ENCODE measurements at regions not wholly inside any gene's neighbourhood (a gene's known extent, or its start where the extent isn't known, plus 50 kb on each side); places are given as distances from the start of the nearest gene placed in this dataset.

DNA sequence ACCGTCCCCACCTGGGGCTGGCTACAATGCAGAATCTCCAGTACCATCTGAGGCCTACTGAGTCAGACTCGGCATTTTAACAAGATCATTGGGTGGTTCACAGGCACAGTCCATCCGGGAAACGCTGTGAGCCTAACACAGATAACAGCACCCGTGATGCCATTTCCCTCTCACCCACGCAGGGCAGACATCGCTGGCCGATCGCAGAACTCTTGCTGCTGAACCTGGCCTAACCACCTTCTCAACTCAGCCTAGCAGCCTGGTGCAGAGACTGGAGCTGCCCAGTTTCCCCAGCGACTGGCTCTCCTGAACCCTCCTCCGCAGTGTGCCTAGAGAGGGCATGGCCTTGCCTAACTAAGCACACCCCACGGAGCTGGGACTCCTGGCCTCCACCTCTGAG lies 83.3 kb downstream of the NCOR2 start:
- Histone ChIP-seq H3K27ac (ENCODE audit: low read length) (0 out of 2 replicates have a peak overlapping the region, but pooled peaks have one; percentile 44), H3K4me2 (ENCODE audit: insufficient read depth, low read length) (no peak overlapping the region), H3K4me3 (ENCODE audit: low read depth in 1 of 2, low read length in 2 of 2) (no peak overlapping the region), H3K4me1 (ENCODE audit: insufficient read depth, low read length) (peaks cover 10% of the 10 kb centered on the region), H2AFZ (ENCODE audit: low read depth, low read length) (no peak overlapping the region), H3K79me2 (ENCODE audit: insufficient read depth, low read length) (peaks cover 18% of the 10 kb centered on the region), H3K9ac (ENCODE audit: low read depth, low read length) (no peak overlapping the region), H3K27me3 (ENCODE audit: insufficient read depth, low read length, poor library complexity) (no peaks in the 10 kb centered on the region), H3K36me3 (ENCODE audit: insufficient read depth, low read length) (peaks cover 82% of the 10 kb centered on the region), H3K9me3 (ENCODE audit: insufficient read depth, low read length, severe bottlenecking) (no peaks in the 10 kb centered on the region), H4K20me1 (ENCODE audit: insufficient read depth, low read length) (peaks cover 83% of the 10 kb centered on the region)
- ATAC-seq (ENCODE audit: insufficient read depth, low read depth) (no peak), DNase-seq (no peak)
- TF ChIP-seq, protein P1, sequence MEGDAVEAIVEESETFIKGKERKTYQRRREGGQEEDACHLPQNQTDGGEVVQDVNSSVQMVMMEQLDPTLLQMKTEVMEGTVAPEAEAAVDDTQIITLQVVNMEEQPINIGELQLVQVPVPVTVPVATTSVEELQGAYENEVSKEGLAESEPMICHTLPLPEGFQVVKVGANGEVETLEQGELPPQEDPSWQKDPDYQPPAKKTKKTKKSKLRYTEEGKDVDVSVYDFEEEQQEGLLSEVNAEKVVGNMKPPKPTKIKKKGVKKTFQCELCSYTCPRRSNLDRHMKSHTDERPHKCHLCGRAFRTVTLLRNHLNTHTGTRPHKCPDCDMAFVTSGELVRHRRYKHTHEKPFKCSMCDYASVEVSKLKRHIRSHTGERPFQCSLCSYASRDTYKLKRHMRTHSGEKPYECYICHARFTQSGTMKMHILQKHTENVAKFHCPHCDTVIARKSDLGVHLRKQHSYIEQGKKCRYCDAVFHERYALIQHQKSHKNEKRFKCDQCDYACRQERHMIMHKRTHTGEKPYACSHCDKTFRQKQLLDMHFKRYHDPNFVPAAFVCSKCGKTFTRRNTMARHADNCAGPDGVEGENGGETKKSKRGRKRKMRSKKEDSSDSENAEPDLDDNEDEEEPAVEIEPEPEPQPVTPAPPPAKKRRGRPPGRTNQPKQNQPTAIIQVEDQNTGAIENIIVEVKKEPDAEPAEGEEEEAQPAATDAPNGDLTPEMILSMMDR (IDR thresholded peaks at IDR 0.05; ENCODE audit: borderline replicate concordance, extremely low read depth, low read length, poor library complexity, severe bottlenecking): no peak
- no peak for TF ChIP-seq EZH2 (IDR thresholded peaks at IDR 0.05; ENCODE audit: borderline replicate concordance, low read depth, low read length, severe bottlenecking)

DNA sequence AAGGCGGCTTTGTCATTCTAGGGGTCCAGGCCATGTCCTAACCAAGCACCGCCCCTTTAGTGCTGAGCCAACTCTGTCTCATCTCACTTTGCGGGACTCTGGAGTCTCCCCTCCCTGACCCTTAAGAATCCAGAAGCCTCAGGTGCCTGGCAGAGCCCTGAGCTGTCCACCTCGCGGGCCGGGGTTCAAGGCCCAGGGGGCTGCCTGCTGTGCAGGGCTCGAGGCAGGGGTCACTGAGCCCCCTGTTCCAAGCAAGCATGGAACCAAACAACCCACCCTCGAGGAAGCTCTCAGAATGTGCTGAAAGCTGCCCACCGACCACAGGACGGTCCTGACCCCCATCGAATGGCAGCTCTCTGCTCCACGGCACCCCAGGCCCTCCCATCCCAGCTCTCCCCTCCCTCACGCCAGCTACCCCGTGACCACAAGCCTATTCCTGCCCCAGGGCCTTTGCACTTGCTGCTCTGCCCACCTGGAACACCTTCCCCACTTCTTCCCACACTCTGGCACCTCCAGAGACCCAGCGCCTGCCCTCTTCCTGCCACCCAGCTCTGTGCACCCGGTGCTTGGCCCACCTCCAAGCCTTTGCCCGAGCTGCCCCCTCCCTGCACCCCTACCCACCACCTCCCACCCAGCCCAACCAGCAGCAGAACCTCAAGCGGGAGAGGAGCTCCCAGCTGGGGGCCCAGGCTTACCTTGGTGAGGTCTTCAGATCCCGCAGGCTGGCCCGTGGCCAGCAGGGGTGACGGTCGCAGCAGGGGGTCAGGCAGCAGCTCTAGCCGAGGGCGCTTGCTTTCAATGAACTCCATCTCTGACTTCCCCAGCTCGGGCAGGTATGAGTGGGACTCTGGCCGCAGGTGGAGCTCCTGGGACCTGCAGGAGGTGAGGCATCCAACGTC lies 84.3 kb downstream of the NCOR2 start:
- H3K4me2 ChIP-seq (ENCODE audit: insufficient read depth, low read length): no peak overlapping the region
- H3K4me3 ChIP-seq (ENCODE audit: low read depth in 1 of 2, low read length in 2 of 2): no peak overlapping the region
- peaks cover 22% of the 10 kb centered on the region for H3K79me2 ChIP-seq (ENCODE audit: insufficient read depth, low read length)
- H3K4me1 ChIP-seq (ENCODE audit: insufficient read depth, low read length): peaks cover 19% of the 10 kb centered on the region
- H3K36me3 ChIP-seq (ENCODE audit: insufficient read depth, low read length): peaks cover 87% of the 10 kb centered on the region
- peak; percentile 45 for DNase-seq
- no peak for ATAC-seq (ENCODE audit: insufficient read depth, low read depth)
- no peaks in the 10 kb centered on the region for H3K27me3 ChIP-seq (ENCODE audit: insufficient read depth, low read length, poor library complexity)
- H3K27ac ChIP-seq (ENCODE audit: low read length): no peak overlapping the region
- TF ChIP-seq EZH2 (IDR thresholded peaks at IDR 0.05; ENCODE audit: borderline replicate concordance, low read depth, low read length, severe bottlenecking): no peak
- TF ChIP-seq, protein P1 (IDR thresholded peaks at IDR 0.05; ENCODE audit: borderline replicate concordance, extremely low read depth, low read length, poor library complexity, severe bottlenecking): no peak
- no peak overlapping the region for H2AFZ ChIP-seq (ENCODE audit: low read depth, low read length)
- no peaks in the 10 kb centered on the region for H3K9me3 ChIP-seq (ENCODE audit: insufficient read depth, low read length, severe bottlenecking)
- H3K9ac ChIP-seq (ENCODE audit: low read depth, low read length): no peak overlapping the region
- peaks cover 82% of the 10 kb centered on the region for H4K20me1 ChIP-seq (ENCODE audit: insufficient read depth, low read length)

DNA sequence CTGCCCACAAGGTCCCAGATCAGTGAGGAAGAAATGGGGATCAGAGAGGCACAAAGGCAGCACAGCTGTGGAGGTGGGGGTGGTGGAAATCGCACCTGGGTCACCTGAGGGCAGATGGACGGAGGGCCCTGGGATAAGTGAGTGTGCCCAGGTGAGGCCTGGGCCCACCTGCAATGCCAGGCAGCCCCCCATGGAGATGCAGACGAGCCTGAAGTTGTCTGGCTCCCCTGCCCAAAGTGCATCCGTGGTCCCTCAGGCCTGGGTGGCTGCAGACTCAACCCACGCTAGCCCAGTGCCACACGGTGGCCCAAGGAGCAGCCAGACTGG lies 84.9 kb downstream of the NCOR2 start:
- H3K4me1 ChIP-seq (ENCODE audit: insufficient read depth, low read length): peaks cover 25% of the 10 kb centered on the region
- no peaks in the 10 kb centered on the region for H3K9me3 ChIP-seq (ENCODE audit: insufficient read depth, low read length, severe bottlenecking)
- no peak overlapping the region for H3K4me2 ChIP-seq (ENCODE audit: insufficient read depth, low read length)
- DNase-seq (no peak), ATAC-seq (ENCODE audit: insufficient read depth, low read depth) (no peak)
- no peaks in the 10 kb centered on the region for H3K27me3 ChIP-seq (ENCODE audit: insufficient read depth, low read length, poor library complexity)
- no peak overlapping the region for H2AFZ ChIP-seq (ENCODE audit: low read depth, low read length)
- TF ChIP-seq, protein P1 (IDR thresholded peaks at IDR 0.05; ENCODE audit: borderline replicate concordance, extremely low read depth, low read length, poor library complexity, severe bottlenecking): no peak
- no peak for TF ChIP-seq EZH2 (IDR thresholded peaks at IDR 0.05; ENCODE audit: borderline replicate concordance, low read depth, low read length, severe bottlenecking)
- peaks cover 22% of the 10 kb centered on the region for H3K79me2 ChIP-seq (ENCODE audit: insufficient read depth, low read length)
- H3K9ac ChIP-seq (ENCODE audit: low read depth, low read length): no peak overlapping the region
- H3K4me3 ChIP-seq (ENCODE audit: low read depth in 1 of 2, low read length in 2 of 2): no peak overlapping the region
- H4K20me1 ChIP-seq (ENCODE audit: insufficient read depth, low read length): peaks cover 79% of the 10 kb centered on the region
- no peak overlapping the region for H3K27ac ChIP-seq (ENCODE audit: low read length)
- H3K36me3 ChIP-seq (ENCODE audit: insufficient read depth, low read length): peaks cover 93% of the 10 kb centered on the region
